ENCODE measurements at regions not wholly inside any gene's neighbourhood (a gene's known extent, or its start where the extent isn't known, plus 50 kb on each side); places are given as distances from the start of the nearest gene placed in this dataset.

- TF ChIP-seq, protein P1, sequence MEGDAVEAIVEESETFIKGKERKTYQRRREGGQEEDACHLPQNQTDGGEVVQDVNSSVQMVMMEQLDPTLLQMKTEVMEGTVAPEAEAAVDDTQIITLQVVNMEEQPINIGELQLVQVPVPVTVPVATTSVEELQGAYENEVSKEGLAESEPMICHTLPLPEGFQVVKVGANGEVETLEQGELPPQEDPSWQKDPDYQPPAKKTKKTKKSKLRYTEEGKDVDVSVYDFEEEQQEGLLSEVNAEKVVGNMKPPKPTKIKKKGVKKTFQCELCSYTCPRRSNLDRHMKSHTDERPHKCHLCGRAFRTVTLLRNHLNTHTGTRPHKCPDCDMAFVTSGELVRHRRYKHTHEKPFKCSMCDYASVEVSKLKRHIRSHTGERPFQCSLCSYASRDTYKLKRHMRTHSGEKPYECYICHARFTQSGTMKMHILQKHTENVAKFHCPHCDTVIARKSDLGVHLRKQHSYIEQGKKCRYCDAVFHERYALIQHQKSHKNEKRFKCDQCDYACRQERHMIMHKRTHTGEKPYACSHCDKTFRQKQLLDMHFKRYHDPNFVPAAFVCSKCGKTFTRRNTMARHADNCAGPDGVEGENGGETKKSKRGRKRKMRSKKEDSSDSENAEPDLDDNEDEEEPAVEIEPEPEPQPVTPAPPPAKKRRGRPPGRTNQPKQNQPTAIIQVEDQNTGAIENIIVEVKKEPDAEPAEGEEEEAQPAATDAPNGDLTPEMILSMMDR (IDR thresholded peaks at IDR 0.05; ENCODE audit: low read depth, low read length): no peak
- no peak for TF ChIP-seq EZH2phosphoT487 (IDR thresholded peaks at IDR 0.05; ENCODE audit: low read depth)
Measured at GRCh38 chr2:12452185-12452584, 264.6 kb upstream of the TRIB2 start.
